CD14-positive monocyte (primary cell): ENCODE measurements at regions not wholly inside any gene's neighbourhood (a gene's known extent, or its start where the extent isn't known, plus 50 kb on each side); places are given as distances from the start of the nearest gene placed in this dataset.

Experiments
- DNase-seq, 3 donors: peaks; one replicate each; pipeline ENCODE4 v3.0.0-alpha.2; 2011 to 2022
- H2AFZ ChIP-seq: 2 replicates; pipeline ENCODE4 v1.6.0; 2012; ENCODE audit warnings: mild to moderate bottlenecking, low read depth, low read length, inconsistent platforms; ENCODE audit not compliant: insufficient read depth, poor library complexity, severe bottlenecking
- H3K27ac ChIP-seq, 2 donors: 1 replicate in 1 of 2; 2 replicates in 1 of 2; pipeline ENCODE4 v1.5.1; 2012 to 2013; ENCODE audit warnings: low read length in 2 of 2, control low read depth in 1 of 2, inconsistent platforms in 1 of 2, low read depth in 1 of 2, mild to moderate bottlenecking in 1 of 2
- H3K27me3 ChIP-seq, 2 donors: one replicate each; pipeline versions ENCODE4 v1.6.0 to v1.6.1; 2011 to 2013; ENCODE audit warnings: low read length in 2 of 2; ENCODE audit not compliant: control insufficient read depth in 2 of 2, insufficient read depth in 2 of 2
- H3K36me3 ChIP-seq, 2 donors: replicated peaks in 1 of 2; 1 replicate in 1 of 2; 2 replicates in 1 of 2; pipeline versions ENCODE4 v1.5.1 to v1.6.1; 2012 to 2013; ENCODE audit warnings: low read length in 2 of 2, control low read depth in 1 of 2, inconsistent platforms in 1 of 2, mild to moderate bottlenecking in 1 of 2; ENCODE audit not compliant: insufficient read depth in 2 of 2, control insufficient read depth in 1 of 2
- H3K4me1 ChIP-seq, 2 donors: 1 replicate in 1 of 2; 2 replicates in 1 of 2; pipeline versions ENCODE4 v1.5.1 to v1.6.1; 2012 to 2013; ENCODE audit warnings: low read length in 2 of 2, control low read depth in 1 of 2, inconsistent platforms in 1 of 2, mild to moderate bottlenecking in 1 of 2, moderate library complexity in 1 of 2; ENCODE audit not compliant: insufficient read depth in 2 of 2, control insufficient read depth in 1 of 2
- H3K4me2 ChIP-seq: replicated peaks from 2 replicates; pipeline ENCODE3; 2012; ENCODE audit warnings: low read length, moderate library complexity, mild to moderate bottlenecking; ENCODE audit not compliant: poor library complexity, severe bottlenecking; ENCODE audit errors: extremely low read depth
- H3K4me3 ChIP-seq, 3 experiments: fragments of 200-600 bp in 1 of 3; sonication (generic) in 1 of 3; replicated peaks in 1 of 3; 1 replicate in 2 of 3; 2 replicates in 1 of 3; pipeline ENCODE4 v1.5.1; 2011 to 2013; ENCODE audit warnings: low read length in 3 of 3, mild to moderate bottlenecking in 3 of 3, control low read depth in 2 of 3, low read depth in 2 of 3, inconsistent platforms in 1 of 3, moderate library complexity in 1 of 3
- H3K79me2 ChIP-seq: 2 replicates; pipeline ENCODE4 v1.6.0; 2012; ENCODE audit warnings: mild to moderate bottlenecking, control low read depth, inconsistent platforms, low read length, moderate library complexity; ENCODE audit not compliant: insufficient read depth
- H3K9ac ChIP-seq: 2 replicates; pipeline ENCODE4 v1.6.0; 2017; ENCODE audit warnings: low read length, mild to moderate bottlenecking; ENCODE audit not compliant: insufficient read depth, poor library complexity, severe bottlenecking
- H3K9me3 ChIP-seq, 2 donors: replicated peaks in 1 of 2; 1 replicate in 1 of 2; 2 replicates in 1 of 2; pipeline versions ENCODE4 v1.5.1 to v1.6.1; 2012 to 2013; ENCODE audit warnings: low read length in 2 of 2, control low read depth in 1 of 2; ENCODE audit not compliant: control insufficient read depth in 1 of 2, insufficient read depth in 1 of 2
- H4K20me1 ChIP-seq: 2 replicates; pipeline ENCODE4 v1.6.0; 2012; ENCODE audit warnings: mild to moderate bottlenecking, low read length, control low read depth, moderate library complexity; ENCODE audit not compliant: insufficient read depth
- H3K27ac Mint-ChIP-seq, 7 donors: one replicate each; pipeline ENCODE4 v1.8.0; 2020; ENCODE audit warnings: mild to moderate bottlenecking in 7 of 7, mixed read lengths in 7 of 7, moderate library complexity in 6 of 7, inconsistent platforms in 2 of 7
- H3K27me3 Mint-ChIP-seq, 3 donors: one replicate each; pipeline ENCODE4 v1.8.0; 2021 to 2022; ENCODE audit warnings: low read depth in 3 of 3, mild to moderate bottlenecking in 3 of 3, mixed read lengths in 3 of 3, moderate library complexity in 3 of 3, inconsistent platforms in 1 of 3
- H3K36me3 Mint-ChIP-seq, 2 donors: one replicate each; pipeline ENCODE4 v1.8.0; 2020; ENCODE audit warnings: mixed read lengths in 2 of 2, inconsistent platforms in 1 of 2, mild to moderate bottlenecking in 1 of 2
- H3K4me1 Mint-ChIP-seq: one replicate; pipeline ENCODE4 v1.8.0; 2020; ENCODE audit warnings: mild to moderate bottlenecking, mixed read lengths
- H3K4me3 Mint-ChIP-seq, 2 donors: one replicate each; pipeline ENCODE4 v1.8.0; 2020; ENCODE audit warnings: mild to moderate bottlenecking in 2 of 2, mixed read lengths in 2 of 2, moderate library complexity in 1 of 2
- H3K9me3 Mint-ChIP-seq, 7 donors: one replicate each; pipeline ENCODE4 v1.8.0; 2020 to 2022; ENCODE audit warnings: mixed read lengths in 7 of 7, mild to moderate bottlenecking in 6 of 7, moderate library complexity in 6 of 7, inconsistent platforms in 2 of 7
- WGBS: methylation state at CpG from one replicate; pipeline ENCODE4 v1.1.5; 2013; ENCODE audit warnings: missing lambda C conversion rate; ENCODE audit not compliant: insufficient coverage; 5-methylcytosine and 5-hydroxymethylcytosine counted together
- intact Hi-C, 2 donors: fragments of 100-400 bp; cut with micrococcal nuclease; formaldehyde crosslinking; loops; one replicate each; pipeline versions ENCODE4 v1.15.0 to v1.15.1; 2023
- TF ChIP-seq, protein P1 (sequence below): fragments of 200-600 bp; IDR thresholded peaks from one replicate; pipeline ENCODE4 v1.8.0; 2022; ENCODE audit warnings: antibody characterized with exemption, mild to moderate bottlenecking

DNA sequence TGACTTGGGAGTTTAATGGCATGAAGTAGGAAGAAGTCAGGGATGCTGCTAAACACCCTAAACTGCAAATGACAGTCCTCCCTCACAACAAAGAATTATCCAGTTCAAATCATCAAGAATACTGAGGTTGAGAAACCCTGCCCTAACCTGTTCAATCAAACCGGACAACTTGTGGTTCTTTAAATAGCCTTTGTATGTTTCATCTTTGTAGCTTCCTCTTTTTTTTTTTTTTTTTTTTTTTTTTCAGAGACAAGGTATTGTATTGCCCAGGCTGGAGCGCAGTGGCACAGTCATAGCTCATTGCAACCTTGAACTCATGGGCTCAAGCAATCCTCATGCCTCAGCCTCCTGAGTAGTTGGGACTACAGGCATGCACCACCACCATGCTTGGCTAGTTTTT is 52.5 kb upstream of the TTC29 start:
- Mint-ChIP-seq H3K36me3 (no peaks in the 10 kb centered on the region), H3K27me3 (no peaks in the 10 kb centered on the region), H3K4me3 (no peak overlapping the region), H3K27ac (no peak overlapping the region), H3K9me3 (peaks cover 0 to 4% (median 0%) of the 10 kb centered on the region in 7 donors), H3K4me1 (no peaks in the 10 kb centered on the region)
- Histone ChIP-seq H3K27ac (no peak overlapping the region), H3K4me2 (no peak overlapping the region), H2AFZ (no peak overlapping the region), H3K4me3 (no peak overlapping the region), H3K9ac (no peak overlapping the region), H3K27me3 (no peaks in the 10 kb centered on the region), H4K20me1 (no peaks in the 10 kb centered on the region), H3K36me3 (no peaks in the 10 kb centered on the region), H3K79me2 (no peaks in the 10 kb centered on the region), H3K4me1 (no peaks in the 10 kb centered on the region), H3K9me3 (no peaks in the 10 kb centered on the region)
- intact Hi-C loops, result no loop called here
- TF ChIP-seq, protein P1, sequence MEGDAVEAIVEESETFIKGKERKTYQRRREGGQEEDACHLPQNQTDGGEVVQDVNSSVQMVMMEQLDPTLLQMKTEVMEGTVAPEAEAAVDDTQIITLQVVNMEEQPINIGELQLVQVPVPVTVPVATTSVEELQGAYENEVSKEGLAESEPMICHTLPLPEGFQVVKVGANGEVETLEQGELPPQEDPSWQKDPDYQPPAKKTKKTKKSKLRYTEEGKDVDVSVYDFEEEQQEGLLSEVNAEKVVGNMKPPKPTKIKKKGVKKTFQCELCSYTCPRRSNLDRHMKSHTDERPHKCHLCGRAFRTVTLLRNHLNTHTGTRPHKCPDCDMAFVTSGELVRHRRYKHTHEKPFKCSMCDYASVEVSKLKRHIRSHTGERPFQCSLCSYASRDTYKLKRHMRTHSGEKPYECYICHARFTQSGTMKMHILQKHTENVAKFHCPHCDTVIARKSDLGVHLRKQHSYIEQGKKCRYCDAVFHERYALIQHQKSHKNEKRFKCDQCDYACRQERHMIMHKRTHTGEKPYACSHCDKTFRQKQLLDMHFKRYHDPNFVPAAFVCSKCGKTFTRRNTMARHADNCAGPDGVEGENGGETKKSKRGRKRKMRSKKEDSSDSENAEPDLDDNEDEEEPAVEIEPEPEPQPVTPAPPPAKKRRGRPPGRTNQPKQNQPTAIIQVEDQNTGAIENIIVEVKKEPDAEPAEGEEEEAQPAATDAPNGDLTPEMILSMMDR, result no peak
- WGBS, result no CpG with 5 or more reads among the region's 2 CpGs
- no peak for DNase-seq

DNA sequence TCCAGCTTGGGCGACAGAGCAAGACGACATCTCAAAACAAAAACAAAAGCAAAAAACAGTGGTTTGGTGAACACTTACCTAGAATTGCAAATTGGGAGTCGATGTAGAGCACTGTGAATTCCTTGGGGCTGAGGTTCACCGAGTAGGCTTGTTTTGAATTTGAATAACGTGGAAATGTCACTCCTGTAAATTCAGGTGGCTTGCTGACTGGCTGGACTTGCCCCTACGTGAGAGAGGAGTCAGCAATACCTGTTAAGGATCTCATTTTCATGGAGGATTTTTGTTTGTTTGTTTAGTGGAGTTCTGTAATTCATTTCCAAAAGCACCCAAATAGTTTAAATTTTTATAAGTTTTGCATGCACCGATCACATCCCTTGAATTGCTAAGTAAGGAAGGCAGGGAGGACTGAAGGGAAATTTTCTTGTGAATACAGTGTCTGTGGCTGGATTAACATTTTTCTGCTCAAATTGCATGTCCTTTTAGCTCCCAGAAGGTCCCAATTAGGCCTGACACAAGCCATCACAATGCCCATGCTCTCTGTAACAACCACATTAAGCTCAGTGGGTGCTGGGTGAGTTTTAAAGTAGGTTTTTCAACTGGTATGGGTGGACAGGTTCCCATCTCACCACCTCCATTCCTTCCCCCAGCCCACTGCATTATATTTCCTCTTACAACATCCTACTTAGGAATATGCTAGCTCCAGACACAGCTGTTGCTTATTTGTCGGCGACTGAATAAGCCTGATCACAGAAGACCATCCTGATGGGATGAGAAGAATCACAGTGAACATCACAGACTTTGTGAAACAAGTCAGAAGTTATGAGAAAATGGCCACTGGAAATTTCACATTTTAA is 58.5 kb upstream of the TTC29 start:
- Histone ChIP-seq H3K4me3 (no peak overlapping the region), H3K79me2 (no peaks in the 10 kb centered on the region), H4K20me1 (no peaks in the 10 kb centered on the region), H3K27me3 (no peaks in the 10 kb centered on the region), H3K4me2 (no peak overlapping the region), H2AFZ (no peak overlapping the region), H3K36me3 (no peaks in the 10 kb centered on the region), H3K4me1 (no peaks in the 10 kb centered on the region), H3K27ac (no peak overlapping the region), H3K9me3 (no peaks in the 10 kb centered on the region), H3K9ac (no peak overlapping the region)
- Mint-ChIP-seq H3K36me3 (no peaks in the 10 kb centered on the region), H3K9me3 (peaks cover 0 to 6% (median 0%) of the 10 kb centered on the region in 7 donors), H3K27ac (peak overlapping the region in 1 of 7 donors; percentile 15), H3K4me1 (no peaks in the 10 kb centered on the region), H3K4me3 (no peak overlapping the region), H3K27me3 (peaks cover 0 to 2% (median 2%) of the 10 kb centered on the region in 3 donors)
- intact Hi-C loops, result no loop called here
- no peak for DNase-seq
- 72% methylated on average over 4 of the region's 9 CpGs for WGBS
- TF ChIP-seq, protein P1, result no peak
